ENCODE measurements at regions not wholly inside any gene's neighbourhood (a gene's known extent, or its start where the extent isn't known, plus 50 kb on each side); places are given as distances from the start of the nearest gene placed in this dataset.
"Not testable (repeated sequence)": the region's sequence is repeated elsewhere in the genome, so short reads cannot be mapped to it uniquely, and the experiment has no call there.

- DNase-seq (ENCODE audit: extremely low read depth, low read depth): no peak
- no peak overlapping the region for H3K4me3 ChIP-seq (replicated peaks; ENCODE audit: low read depth, low read length)
- TF ChIP-seq, protein P1, sequence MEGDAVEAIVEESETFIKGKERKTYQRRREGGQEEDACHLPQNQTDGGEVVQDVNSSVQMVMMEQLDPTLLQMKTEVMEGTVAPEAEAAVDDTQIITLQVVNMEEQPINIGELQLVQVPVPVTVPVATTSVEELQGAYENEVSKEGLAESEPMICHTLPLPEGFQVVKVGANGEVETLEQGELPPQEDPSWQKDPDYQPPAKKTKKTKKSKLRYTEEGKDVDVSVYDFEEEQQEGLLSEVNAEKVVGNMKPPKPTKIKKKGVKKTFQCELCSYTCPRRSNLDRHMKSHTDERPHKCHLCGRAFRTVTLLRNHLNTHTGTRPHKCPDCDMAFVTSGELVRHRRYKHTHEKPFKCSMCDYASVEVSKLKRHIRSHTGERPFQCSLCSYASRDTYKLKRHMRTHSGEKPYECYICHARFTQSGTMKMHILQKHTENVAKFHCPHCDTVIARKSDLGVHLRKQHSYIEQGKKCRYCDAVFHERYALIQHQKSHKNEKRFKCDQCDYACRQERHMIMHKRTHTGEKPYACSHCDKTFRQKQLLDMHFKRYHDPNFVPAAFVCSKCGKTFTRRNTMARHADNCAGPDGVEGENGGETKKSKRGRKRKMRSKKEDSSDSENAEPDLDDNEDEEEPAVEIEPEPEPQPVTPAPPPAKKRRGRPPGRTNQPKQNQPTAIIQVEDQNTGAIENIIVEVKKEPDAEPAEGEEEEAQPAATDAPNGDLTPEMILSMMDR (IDR thresholded peaks at IDR 0.05; ENCODE audit: low read depth, low read length, missing control alignments): no peak
Measured at GRCh38 chr6:152811785-152812184, 61.2 kb downstream of the VIP start.

DNA sequence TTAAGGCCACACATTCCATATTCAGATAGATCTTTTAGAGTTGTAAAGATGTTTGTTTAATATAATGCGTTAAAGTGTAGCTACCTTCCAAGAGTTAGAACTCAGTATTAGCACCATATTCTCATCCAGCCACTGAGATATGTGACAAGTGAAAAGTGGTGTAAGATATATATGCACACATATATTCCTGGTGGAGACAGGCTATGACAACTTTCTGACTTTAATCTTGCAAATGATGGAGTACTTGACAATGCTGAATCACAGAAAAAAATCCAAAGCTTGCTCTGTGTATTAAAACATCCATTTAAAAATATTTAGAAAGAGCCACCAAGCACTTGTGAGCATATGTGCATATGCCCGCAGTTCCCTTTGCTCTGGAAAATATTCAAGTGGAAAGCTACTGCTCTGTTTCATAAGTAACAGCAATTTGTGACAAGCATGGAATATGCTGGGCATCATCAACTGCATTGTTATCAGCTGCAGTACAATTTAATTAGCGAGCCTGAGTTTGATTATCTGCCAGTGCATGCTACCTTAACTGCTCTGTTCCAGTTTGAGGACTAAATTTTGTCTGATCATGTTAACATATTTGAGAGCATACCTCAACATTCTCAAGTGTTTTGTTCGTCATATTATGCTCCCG lies 64.8 kb downstream of the VIP start:
- TF ChIP-seq, protein P1 (IDR thresholded peaks at IDR 0.05; ENCODE audit: low read depth, low read length, missing control alignments): no peak
- DNase-seq (ENCODE audit: extremely low read depth, low read depth): no peak
- no peak overlapping the region for H3K4me3 ChIP-seq (replicated peaks; ENCODE audit: low read depth, low read length)

GRCh38 chr6:152816055-152816454 lies 65.5 kb downstream of the VIP start:
- no peak overlapping the region for H3K4me3 ChIP-seq (replicated peaks; ENCODE audit: low read depth, low read length)
- DNase-seq (ENCODE audit: extremely low read depth, low read depth): no peak
- TF ChIP-seq, protein P1 (IDR thresholded peaks at IDR 0.05; ENCODE audit: low read depth, low read length, missing control alignments): no peak

DNA sequence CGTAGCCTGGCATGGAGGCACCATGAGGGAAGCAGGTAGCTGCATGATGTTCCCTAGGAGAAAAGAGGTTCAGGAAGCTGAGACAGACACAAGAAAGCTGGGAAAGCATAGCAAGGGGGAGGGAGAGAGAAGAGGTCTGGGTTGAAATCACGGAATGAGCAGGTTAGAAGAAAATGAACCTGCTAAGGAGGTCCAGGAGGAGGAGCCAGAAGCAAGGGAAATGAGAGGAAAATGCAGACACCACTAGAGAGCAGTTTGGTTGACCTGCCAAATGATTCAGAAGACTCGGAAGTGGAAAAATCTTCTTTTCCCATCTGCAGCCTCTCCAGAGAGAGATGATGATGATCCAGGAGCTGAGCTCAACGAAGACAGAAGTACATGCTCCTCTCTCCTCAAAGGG lies 70.9 kb downstream of the VIP start:
- TF ChIP-seq, protein P1 (IDR thresholded peaks at IDR 0.05; ENCODE audit: low read depth, low read length, missing control alignments): no peak
- no peak for DNase-seq (ENCODE audit: extremely low read depth, low read depth)
- no peak overlapping the region for H3K4me3 ChIP-seq (replicated peaks; ENCODE audit: low read depth, low read length)

- DNase-seq (ENCODE audit: extremely low read depth, low read depth): no peak
- TF ChIP-seq, protein P1 (IDR thresholded peaks at IDR 0.05; ENCODE audit: low read depth, low read length, missing control alignments): no peak
- H3K4me3 ChIP-seq (replicated peaks; ENCODE audit: low read depth, low read length): no peak overlapping the region
Measured at GRCh38 chr6:152824666-152825065, 74.1 kb downstream of the VIP start.

DNA sequence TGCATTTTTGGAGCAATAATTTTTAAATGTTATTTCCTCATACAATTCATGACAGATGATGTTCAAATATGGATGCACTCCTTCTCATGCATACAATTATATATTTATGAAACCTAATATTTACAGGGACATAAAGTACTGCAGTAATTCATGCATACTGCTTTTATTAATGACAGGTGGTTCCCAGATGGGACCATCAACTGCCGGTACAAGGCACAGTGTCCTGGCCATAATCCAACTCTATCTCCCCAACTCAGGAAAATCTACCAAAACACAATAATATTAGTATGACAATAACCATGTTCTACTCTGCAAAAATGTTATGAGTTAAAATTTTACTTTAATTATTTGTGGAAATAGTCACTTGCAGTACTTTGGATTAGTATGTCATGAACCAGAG lies 77.8 kb downstream of the VIP start:
- H3K4me3 ChIP-seq (replicated peaks; ENCODE audit: low read depth, low read length): no peak overlapping the region
- TF ChIP-seq, protein P1 (IDR thresholded peaks at IDR 0.05; ENCODE audit: low read depth, low read length, missing control alignments): no peak
- DNase-seq (ENCODE audit: extremely low read depth, low read depth): no peak

GRCh38 chr6:152834366-152834765 lies 83.8 kb downstream of the VIP start:
- H3K4me3 ChIP-seq (replicated peaks; ENCODE audit: low read depth, low read length); DNase-seq (ENCODE audit: extremely low read depth, low read depth): not testable (repeated sequence)
